ENCODE measurements at regions not wholly inside any gene's neighbourhood (a gene's known extent, or its start where the extent isn't known, plus 50 kb on each side); places are given as distances from the start of the nearest gene placed in this dataset.

GRCh38 chr9:36781533-36781932 is 208.8 kb downstream of the MELK start:
- POLR2A ChIA-PET, result no interaction called here
- peaks cover 19% of the 10 kb centered on the region for H3K27me3 ChIP-seq (ENCODE audit: control insufficient read depth, insufficient read depth, low read length)
- CTCF ChIA-PET, result interaction anchor here (0.6 kb wide), 1 partner anchor 1647 kb away, joined by 3 read pairs; no protein-coding TSS in a partner anchor
- DNase-seq (ENCODE audit: low read depth), result no peak
- no peaks in the 10 kb centered on the region for H3K36me3 ChIP-seq (ENCODE audit: control insufficient read depth, insufficient read depth, low read length)
- TF ChIP-seq CTCF (IDR thresholded peaks at IDR 0.05; ENCODE audit: insufficient read depth, low read depth, low read length), result no peak
- no peak overlapping the region for H3K4me3 ChIP-seq (ENCODE audit: low read depth, low read length)

Measured in BJ (cell line).